Putamen (tissue), 1 donor: ENCODE measurements at regions not wholly inside any gene's neighbourhood (a gene's known extent, or its start where the extent isn't known, plus 50 kb on each side); places are given as distances from the start of the nearest gene placed in this dataset.
"Not testable (repeated sequence)": the region's sequence is repeated elsewhere in the genome, so short reads cannot be mapped to it uniquely, and the experiment has no call there.

ENCODE experiments used
- DNase-seq: peaks from one replicate; pipeline ENCODE4 v3.0.0-alpha.2; 2016; ENCODE audit warnings: low spot score

GRCh38 chr14:106323970-106324369 is 797.6 kb downstream of the TMEM121 start:
- DNase-seq, result not testable (repeated sequence)

DNA sequence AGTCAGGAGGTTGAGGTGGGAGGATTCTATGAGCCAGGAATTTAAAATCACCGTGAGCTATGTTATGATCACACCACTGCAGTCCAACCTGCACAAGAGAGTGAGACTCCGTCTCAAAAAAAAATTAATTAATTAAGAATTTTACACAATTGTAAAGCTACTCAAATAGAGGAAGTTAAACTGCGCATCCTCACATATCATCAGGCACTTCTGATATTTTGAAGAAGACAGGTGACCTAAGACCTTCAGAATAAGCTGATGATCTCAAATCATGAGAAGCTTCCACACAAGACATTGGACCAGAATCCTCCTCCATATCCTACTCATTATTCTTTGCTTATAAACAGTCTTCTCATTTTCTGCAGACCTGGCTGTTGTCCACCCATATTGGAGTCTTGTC is 800.9 kb downstream of the TMEM121 start:
- no peak for DNase-seq

- not testable (repeated sequence) for DNase-seq
Measured at GRCh38 chr14:106327702-106328353, 801.4 kb downstream of the TMEM121 start.

DNA sequence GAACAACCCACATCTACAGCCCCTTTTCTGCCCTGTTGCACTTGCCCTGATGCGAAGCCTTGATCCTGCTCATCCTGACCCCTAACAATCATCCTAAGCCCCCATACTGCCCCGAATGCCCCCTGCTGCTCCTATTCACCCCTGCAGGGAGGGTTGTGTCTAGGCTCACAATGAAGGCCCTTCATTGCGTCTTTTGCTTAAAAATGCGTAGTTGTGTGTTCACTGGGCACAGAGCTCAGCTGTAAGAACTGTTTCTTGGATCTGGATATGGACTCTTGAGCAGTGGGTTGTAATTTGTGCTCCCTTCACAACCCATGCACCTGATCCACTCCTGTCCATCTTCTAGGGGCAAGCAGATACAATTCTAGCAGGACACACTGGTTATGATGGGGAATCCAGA is 802.9 kb downstream of the TMEM121 start:
- DNase-seq, result not testable (repeated sequence)

GRCh38 chr14:106329987-106330774 is 803.8 kb downstream of the TMEM121 start:
- not testable (repeated sequence) for DNase-seq

- not testable (repeated sequence) for DNase-seq
Measured at GRCh38 chr14:106334428-106335109, 808.2 kb downstream of the TMEM121 start.

- not testable (repeated sequence) for DNase-seq
Measured at GRCh38 chr14:106335110-106335429, 808.7 kb downstream of the TMEM121 start.

GRCh38 chr14:106338775-106339174 is 812.4 kb downstream of the TMEM121 start:
- DNase-seq, result not testable (repeated sequence)

DNA sequence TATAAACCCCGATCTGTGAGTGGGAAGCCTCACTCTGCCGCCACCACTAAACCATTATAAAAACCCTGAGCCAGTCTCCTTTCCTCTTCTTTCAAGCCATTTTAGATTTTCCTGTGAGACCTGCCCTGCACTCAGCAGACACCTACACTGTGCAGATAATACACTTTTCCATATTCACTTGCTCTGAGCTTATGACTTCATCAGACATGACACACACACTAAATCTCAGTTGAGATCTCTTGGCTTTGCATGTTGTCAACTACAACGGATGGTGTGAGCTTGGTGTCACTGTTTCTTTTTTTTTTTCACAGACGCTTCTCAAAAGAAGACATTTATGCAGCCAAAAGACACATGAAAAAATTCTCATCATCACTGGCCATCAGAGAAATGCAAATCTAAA is 814.3 kb downstream of the TMEM121 start:
- not testable (repeated sequence) for DNase-seq

- not testable (repeated sequence) for DNase-seq
Measured at GRCh38 chr14:106341161-106341560, 814.8 kb downstream of the TMEM121 start.

GRCh38 chr14:106343626-106344025 is 817.2 kb downstream of the TMEM121 start:
- no peak for DNase-seq

DNA sequence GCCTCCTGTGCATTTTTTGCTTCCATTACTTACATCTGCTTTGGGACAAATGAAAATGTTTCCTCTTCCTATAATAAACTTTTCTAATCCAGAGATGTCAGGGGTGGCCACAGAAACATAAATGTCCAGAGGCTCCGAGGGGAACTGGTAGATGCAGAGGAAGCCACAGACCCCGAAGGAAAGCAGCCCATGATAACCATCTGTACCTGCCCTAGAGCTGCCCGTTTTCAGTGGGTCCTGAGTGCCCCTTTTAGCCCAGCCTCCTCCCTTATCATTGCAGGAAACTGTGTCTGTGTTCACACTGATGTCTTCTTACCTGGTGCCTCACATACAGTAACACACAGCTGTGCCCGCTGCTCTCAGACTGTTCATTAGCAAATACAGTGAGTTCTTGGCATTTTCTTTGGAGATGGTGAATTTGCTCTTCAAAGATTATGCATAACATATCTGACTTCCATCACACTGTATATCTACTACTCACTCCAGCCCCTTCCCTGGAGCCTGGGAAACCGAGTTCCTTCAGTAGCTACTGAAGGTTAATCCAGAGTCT is 817.8 kb downstream of the TMEM121 start:
- DNase-seq, result not testable (repeated sequence)

DNA sequence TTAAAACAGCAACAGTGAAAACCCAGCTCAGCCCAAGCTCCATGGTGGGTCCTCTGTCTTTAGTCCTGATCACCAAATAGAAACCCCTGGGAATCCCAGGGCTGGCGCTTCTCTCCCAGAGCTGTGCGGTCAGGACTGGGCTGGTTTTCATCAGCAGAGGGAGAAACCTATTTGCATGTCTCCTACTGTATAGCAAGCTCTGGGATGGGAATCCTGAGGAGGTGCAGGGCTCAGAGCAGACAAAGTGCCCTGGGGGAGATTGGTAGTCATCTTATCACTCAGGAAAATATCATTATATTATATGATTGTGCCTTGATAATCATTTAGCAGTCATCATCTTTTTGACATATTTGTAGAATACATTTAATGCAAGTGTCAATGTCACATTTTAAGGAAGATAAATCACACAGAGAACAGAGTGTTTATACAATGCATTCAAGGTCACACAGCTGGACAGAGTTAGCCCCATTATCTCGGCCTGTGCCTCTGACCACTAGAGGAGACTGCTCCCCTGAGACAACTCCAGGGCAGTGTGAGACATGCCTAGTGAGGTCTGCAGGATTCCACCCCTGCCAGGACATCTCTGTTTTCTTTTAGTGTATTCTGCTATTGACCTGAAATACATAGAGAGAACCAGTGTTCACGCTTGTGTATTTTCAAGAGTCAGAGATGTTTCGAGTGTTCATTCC is 818.6 kb downstream of the TMEM121 start:
- DNase-seq, result not testable (repeated sequence)

DNA sequence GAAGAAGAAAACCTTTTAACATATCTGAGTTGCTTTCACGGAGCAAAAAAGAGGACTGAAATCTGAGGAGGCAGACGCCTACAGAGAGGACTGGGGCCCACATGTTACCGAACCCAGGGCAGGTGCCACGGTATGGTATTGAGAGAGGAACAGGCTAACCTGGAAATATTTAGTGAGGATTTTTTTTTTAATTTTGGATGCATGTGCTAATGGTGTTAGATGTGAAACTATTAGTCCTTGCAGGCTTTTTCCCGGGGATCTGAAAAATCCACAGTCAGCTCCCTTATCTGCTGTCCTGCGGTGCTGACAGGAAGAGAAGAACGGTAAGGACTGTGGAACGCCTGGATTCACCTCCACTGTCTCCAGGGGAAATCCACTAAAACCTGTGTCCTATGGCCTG is 819.7 kb downstream of the TMEM121 start:
- no peak for DNase-seq

GRCh38 chr14:106346534-106347290 is 820.3 kb downstream of the TMEM121 start:
- no peak for DNase-seq

DNA sequence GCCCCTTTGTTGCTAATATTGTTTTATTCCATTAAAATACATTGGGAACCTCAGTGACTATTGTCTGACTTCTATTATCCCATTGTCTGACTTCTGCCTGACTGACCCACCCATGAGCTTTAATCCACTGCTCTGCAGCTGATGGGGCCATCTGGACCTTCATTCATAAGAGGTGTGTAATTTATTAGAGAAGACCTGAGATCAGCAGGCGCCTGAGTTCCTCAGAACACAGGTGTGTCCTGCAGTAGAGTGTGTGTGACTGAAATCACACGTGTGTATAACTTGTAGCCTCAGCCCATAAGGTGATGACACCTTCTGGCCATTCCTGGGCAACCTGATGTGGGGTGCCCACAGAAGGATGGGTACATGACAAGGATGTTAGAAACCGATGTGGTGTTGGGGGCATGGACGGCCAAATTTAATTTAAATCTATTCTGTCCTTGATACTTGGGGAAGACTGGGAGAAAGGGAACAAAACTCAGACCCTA is 821.0 kb downstream of the TMEM121 start:
- no peak for DNase-seq

DNA sequence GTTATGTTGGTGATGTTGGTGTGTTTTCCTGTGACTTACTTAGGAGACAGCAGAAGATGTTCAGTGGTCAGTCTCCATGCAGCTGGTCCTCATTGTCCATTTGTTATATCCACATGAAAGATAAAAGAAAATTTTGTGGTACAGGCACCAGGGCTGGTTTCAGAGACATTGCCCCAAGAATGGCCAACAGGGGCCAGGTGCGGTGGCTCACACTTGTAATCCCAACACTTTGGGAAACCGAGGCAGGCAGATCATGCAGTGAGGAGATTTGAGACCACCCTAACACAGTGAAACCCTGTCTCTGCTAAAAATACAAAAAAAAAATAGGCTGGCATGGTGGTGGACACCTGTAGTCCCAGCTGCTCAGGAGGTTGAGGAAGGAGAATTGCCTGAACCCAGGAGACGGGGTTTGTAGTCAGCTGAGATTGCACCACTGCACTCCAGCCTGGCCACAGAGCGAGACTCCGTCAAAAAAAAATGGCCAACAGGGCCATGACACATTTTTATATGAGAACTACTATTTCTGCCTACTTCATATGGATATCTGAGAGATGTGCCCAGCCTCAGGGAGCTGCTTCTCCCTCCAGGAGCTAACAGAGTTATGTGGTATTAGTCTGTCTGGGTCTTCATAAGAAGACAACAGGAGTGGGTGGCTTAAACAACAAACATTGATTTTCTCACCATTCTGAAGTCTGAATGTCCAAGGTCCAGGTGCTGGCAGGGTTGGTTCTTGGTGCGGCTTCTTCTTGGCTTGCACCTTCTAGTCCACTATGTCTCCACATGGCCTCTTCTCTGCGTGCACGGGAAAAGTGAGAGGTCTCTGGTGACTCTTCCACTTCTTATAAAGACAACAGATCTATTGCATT is 821.7 kb downstream of the TMEM121 start:
- DNase-seq, result no peak

DNA sequence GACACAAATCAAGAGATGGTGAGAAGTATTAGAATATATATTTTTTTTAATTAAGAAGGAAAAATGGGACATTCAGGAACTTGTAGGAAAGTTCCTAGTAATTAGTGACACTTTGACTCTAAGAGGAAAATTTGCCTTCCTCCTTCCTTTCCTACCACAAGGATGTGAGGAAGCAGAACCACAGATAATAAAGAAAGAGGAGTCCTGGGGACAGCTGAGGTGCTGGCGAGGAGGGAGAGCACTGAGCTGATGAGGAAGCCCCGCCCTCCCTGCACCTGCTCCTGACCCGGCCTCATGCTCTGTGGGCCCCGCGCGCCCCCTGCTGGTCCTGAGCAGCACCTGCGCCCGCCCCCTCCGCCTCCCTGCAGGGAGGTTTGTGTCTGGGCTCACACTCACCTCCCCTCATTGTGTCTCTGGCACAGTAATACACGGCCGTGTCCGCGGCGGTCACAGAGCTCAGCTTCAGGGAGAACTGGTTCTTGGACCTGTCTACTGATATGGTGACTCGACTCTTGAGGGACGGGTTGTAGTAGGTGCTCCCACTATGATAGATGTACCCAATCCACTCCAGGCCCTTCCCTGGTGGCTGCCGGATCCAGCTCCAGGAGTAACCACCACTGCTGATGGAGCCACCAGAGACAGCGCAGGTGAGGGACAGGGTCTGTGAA is 822.6 kb downstream of the TMEM121 start:
- not testable (repeated sequence) for DNase-seq

GRCh38 chr14:106349678-106350457 is 823.5 kb downstream of the TMEM121 start:
- not testable (repeated sequence) for DNase-seq
